OCI-LY1 (cell line): ENCODE measurements at regions not wholly inside any gene's neighbourhood (a gene's known extent, or its start where the extent isn't known, plus 50 kb on each side); places are given as distances from the start of the nearest gene placed in this dataset.

Experiments used
- H2AFZ ChIP-seq: fragments of 200-600 bp; sonication (generic), shearing (Covaris generic); 2 replicates; pipeline ENCODE4 v1.6.0; 2014; ENCODE audit warnings: antibody characterized with exemption, mild to moderate bottlenecking, low read length
- H3F3A ChIP-seq: fragments of 200-600 bp; sonication (generic), shearing (Covaris generic); 2 replicates; pipeline ENCODE4 v1.6.0; 2014; ENCODE audit warnings: mild to moderate bottlenecking, antibody characterized with exemption, low read length, moderate library complexity; ENCODE audit not compliant: insufficient read depth
- H3K27ac ChIP-seq: fragments of 200-600 bp; sonication (generic); 2 replicates; pipeline ENCODE4 v1.5.1; 2014; ENCODE audit warnings: low read length, mixed run types, mild to moderate bottlenecking, low read depth; ENCODE audit not compliant: poor library complexity, severe bottlenecking
- H3K27me3 ChIP-seq: fragments of 200-600 bp; sonication (generic); 2 replicates; pipeline ENCODE4 v1.6.0; 2014; ENCODE audit warnings: antibody characterized with exemption, mild to moderate bottlenecking, low read length, moderate library complexity; ENCODE audit not compliant: insufficient read depth
- H3K36me3 ChIP-seq: fragments of 200-600 bp; sonication (generic); 2 replicates; pipeline ENCODE4 v1.6.1; 2014; ENCODE audit warnings: mild to moderate bottlenecking, antibody characterized with exemption, low read length, moderate library complexity, mixed read lengths; ENCODE audit not compliant: insufficient read depth
- H3K4me1 ChIP-seq: fragments of 200-600 bp; sonication (generic); 2 replicates; pipeline ENCODE4 v1.5.1; 2014; ENCODE audit warnings: mild to moderate bottlenecking, low read length, moderate library complexity; ENCODE audit not compliant: insufficient read depth, severe bottlenecking
- H3K4me2 ChIP-seq: fragments of 200-600 bp; sonication (generic), shearing (Covaris generic); 2 replicates; pipeline ENCODE4 v1.6.1; 2014; ENCODE audit warnings: low read length
- H3K4me3 ChIP-seq: fragments of 200-600 bp; sonication (generic); 2 replicates; pipeline ENCODE4 v1.5.1; 2014; ENCODE audit warnings: low read length, low read depth, mild to moderate bottlenecking, mixed read lengths; ENCODE audit not compliant: poor library complexity, severe bottlenecking
- H3K79me2 ChIP-seq: fragments of 200-600 bp; shearing (Covaris generic); 2 replicates; pipeline ENCODE4 v1.6.1; 2016; ENCODE audit warnings: mixed run types, low read length, mixed read lengths; ENCODE audit not compliant: insufficient read depth
- H3K9ac ChIP-seq: fragments of 200-600 bp; sonication (generic), shearing (Covaris generic); 2 replicates; pipeline ENCODE4 v1.6.1; 2014; ENCODE audit warnings: mild to moderate bottlenecking, low read length, mixed read lengths
- H3K9me2 ChIP-seq: fragments of 200-600 bp; sonication (generic), shearing (Covaris generic); 2 replicates; pipeline ENCODE4 v1.6.1; 2014; ENCODE audit warnings: low read depth, mild to moderate bottlenecking, low read length, mixed read lengths
- H3K9me3 ChIP-seq: fragments of 200-600 bp; shearing (Covaris generic); 2 replicates; pipeline ENCODE4 v1.6.1; 2014; ENCODE audit warnings: low read length, mixed read lengths
- H4K20me1 ChIP-seq: fragments of 200-600 bp; sonication (generic), shearing (Covaris generic); 2 replicates; pipeline ENCODE4 v1.6.0; 2016; ENCODE audit warnings: mild to moderate bottlenecking, low read length; ENCODE audit not compliant: insufficient read depth
- CTCF ChIP-seq: fragments of 200-600 bp; sonication (generic), shearing (Covaris generic); IDR thresholded peaks from 2 replicates; pipeline ENCODE4 v1.5.1; 2017; ENCODE audit warnings: mild to moderate bottlenecking, antibody characterized with exemption, low read length, moderate library complexity, mixed read lengths
- EZH2 ChIP-seq: fragments of 200-600 bp; sonication (generic), shearing (Covaris generic); IDR thresholded peaks from 2 replicates; pipeline ENCODE4 v1.8.0; 2017; ENCODE audit warnings: borderline replicate concordance, mixed run types, mild to moderate bottlenecking, antibody characterized with exemption, low read length, moderate library complexity, mixed read lengths

GRCh38 chr1:5351366-5351765 lies 640.9 kb downstream of the NPHP4 start:
- Histone ChIP-seq H3K27me3 (no peaks in the 10 kb centered on the region; the same call in 1 of the 2 replicates), H3K4me3 (no peak overlapping the region), H3K9ac (no peak overlapping the region), H3K9me3 (no peaks in the 10 kb centered on the region), H3K4me2 (no peak overlapping the region), H4K20me1 (no peaks in the 10 kb centered on the region), H3K4me1 (no peaks in the 10 kb centered on the region), H3K36me3 (no peaks in the 10 kb centered on the region), H3F3A (no peaks in the 10 kb centered on the region), H2AFZ (no peak overlapping the region), H3K79me2 (no peaks in the 10 kb centered on the region), H3K27ac (no peak overlapping the region), H3K9me2 (no peaks in the 10 kb centered on the region)
- TF ChIP-seq EZH2 (no peak), CTCF (no peak)

DNA sequence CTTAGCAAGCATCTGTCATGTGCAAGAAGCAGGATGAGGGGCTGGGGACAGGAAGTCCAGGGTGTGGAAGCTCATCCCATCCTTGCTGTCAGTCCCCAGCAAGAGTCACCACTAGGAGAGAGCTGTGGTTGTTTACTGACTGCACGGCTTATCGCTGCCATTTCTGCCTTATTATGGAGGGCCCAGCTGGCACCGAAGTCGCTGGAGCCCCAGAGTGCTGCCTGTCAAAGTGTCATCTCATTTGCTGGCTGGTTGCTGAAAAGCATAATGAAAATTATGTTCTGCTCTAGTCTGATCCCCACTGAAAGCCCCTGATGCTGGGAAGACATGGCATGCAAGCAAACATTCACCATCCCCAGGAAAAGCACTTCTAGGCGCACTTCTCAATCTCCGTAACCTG lies 642.7 kb downstream of the NPHP4 start:
- no peaks in the 10 kb centered on the region for H4K20me1 ChIP-seq

DNA sequence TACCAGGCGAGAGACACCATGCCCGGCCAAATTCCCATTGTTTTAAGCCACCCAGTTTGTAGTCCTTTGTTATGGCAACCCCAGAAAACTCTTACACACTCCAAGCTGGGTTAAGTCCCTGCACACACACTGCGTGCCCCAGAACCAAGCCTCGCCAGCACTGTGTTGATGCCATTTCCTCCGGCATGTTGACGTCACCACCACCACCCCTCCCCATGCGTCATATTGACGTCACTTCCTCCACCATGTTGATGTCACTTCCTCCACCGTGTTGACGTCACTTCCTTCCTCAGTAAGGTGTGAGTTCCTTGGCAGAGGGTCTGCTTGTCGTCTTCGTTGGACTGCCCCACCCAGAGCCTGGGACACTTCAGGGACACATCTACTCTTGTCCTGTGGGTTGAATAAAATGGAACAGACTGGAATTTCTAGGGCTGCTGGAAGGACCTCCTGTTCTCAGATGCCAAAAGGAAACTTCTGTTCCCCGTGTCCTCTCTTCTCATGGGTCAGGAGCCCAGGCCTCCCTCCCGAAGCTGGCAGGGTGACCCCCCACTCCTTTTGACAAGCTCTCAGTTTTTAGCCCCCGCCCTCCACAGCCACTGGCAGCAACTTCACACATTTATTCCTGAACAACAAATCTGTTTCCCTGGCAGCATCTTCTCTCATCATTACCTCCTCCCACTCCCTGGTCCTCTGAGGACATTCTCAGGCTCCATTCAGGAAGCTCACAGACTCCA lies 643.3 kb downstream of the NPHP4 start:
- Histone ChIP-seq H3K79me2 (no peaks in the 10 kb centered on the region), H3F3A (no peaks in the 10 kb centered on the region), H3K9ac (no peak overlapping the region), H3K9me3 (no peaks in the 10 kb centered on the region), H2AFZ (no peak overlapping the region), H3K9me2 (no peaks in the 10 kb centered on the region), H4K20me1 (no peaks in the 10 kb centered on the region), H3K27me3 (peaks cover 5% of the 10 kb centered on the region), H3K4me1 (no peaks in the 10 kb centered on the region), H3K36me3 (no peaks in the 10 kb centered on the region), H3K4me2 (no peak overlapping the region), H3K4me3 (no peak overlapping the region), H3K27ac (no peak overlapping the region)
- no peak for TF ChIP-seq CTCF
- TF ChIP-seq EZH2: no peak

More for the DNA sequence above, 642.7 kb downstream of the NPHP4 start:
- Histone ChIP-seq H3K27me3 (peaks cover under 1% of the 10 kb centered on the region; the same call in 1 of the 2 replicates), H3F3A (no peaks in the 10 kb centered on the region), H3K79me2 (no peaks in the 10 kb centered on the region), H3K36me3 (no peaks in the 10 kb centered on the region), H3K9me2 (no peaks in the 10 kb centered on the region), H3K27ac (no peak overlapping the region), H2AFZ (no peak overlapping the region), H3K4me2 (no peak overlapping the region), H3K9me3 (no peaks in the 10 kb centered on the region), H3K4me1 (no peaks in the 10 kb centered on the region), H3K4me3 (no peak overlapping the region), H3K9ac (no peak overlapping the region)
- TF ChIP-seq CTCF: no peak
- TF ChIP-seq EZH2: no peak
